Testis (tissue), 2 donors: ENCODE measurements at regions not wholly inside any gene's neighbourhood (a gene's known extent, or its start where the extent isn't known, plus 50 kb on each side); places are given as distances from the start of the nearest gene placed in this dataset.

Experiments used
- DNase-seq: peaks from one replicate; pipeline ENCODE4 v3.0.0-alpha.2; 2019
- H3K27ac ChIP-seq, 2 donors: fragments of 200-600 bp; sonication (generic); one replicate each; pipeline ENCODE4 v1.5.1; 2019
- H3K27me3 ChIP-seq: fragments of 200-600 bp; sonication (generic); one replicate; pipeline ENCODE4 v1.5.1; 2019
- H3K36me3 ChIP-seq: fragments of 200-600 bp; sonication (generic); one replicate; pipeline ENCODE4 v1.5.1; 2017; ENCODE audit warnings: low read depth; ENCODE audit errors: missing control alignments
- H3K4me1 ChIP-seq: fragments of 200-600 bp; sonication (generic); one replicate; pipeline ENCODE4 v1.5.1; 2019
- H3K4me3 ChIP-seq, 2 donors: fragments of 200-600 bp; sonication (generic); one replicate each; pipeline ENCODE4 v1.5.1; 2017 to 2019
- H3K9me3 ChIP-seq: fragments of 200-600 bp; sonication (generic); one replicate; pipeline ENCODE4 v1.5.1; 2017
- POLR2A ChIP-seq: fragments of 450-650 bp; IDR thresholded peaks from one replicate; pipeline ENCODE4 v1.6.1; 2017; ENCODE audit warnings: antibody characterized with exemption, mild to moderate bottlenecking, moderate library complexity
- WGBS, 2 donors: methylation state at CpG; one replicate each; pipeline ENCODE4 v1.1.5; 2018; 5-methylcytosine and 5-hydroxymethylcytosine counted together
- intact Hi-C: fragments of 100-400 bp; cut with DNase I; formaldehyde crosslinking; loops from one replicate; pipeline ENCODE4 v1.15.1; 2023; ENCODE audit warnings: low total_unique reads
- TF ChIP-seq, protein P1 (sequence below), 3 experiments: fragments of 450-650 bp in 2 of 3; fragments of 200-600 bp in 1 of 3; sonication (generic) in 1 of 3; IDR thresholded peaks; one replicate each; pipeline ENCODE4 v1.5.1; 2016 to 2019; ENCODE audit warnings: antibody characterized with exemption in 3 of 3, mild to moderate bottlenecking in 2 of 3, moderate library complexity in 1 of 3

DNA sequence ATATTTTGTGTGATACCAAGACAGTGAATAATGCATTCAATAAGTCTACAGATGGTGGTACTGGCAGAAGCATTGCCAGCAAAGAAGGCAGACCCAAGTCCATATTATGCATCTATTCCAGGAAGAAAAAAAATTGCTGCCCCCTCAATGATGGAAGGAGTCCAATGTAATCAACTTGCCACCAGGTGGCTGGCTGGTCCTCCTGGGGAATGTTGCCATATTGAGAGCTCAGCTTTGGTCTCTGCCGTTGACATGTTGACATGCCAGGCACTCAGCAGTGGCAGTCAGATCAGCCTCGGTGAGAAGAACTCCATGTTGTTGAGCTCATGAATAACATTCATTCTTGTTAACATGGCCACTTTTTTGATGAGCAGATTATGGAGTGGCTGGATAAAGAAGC lies 298.5 kb downstream of the IGSF11 start:
- no peak for TF ChIP-seq POLR2A
- TF ChIP-seq, protein P1, sequence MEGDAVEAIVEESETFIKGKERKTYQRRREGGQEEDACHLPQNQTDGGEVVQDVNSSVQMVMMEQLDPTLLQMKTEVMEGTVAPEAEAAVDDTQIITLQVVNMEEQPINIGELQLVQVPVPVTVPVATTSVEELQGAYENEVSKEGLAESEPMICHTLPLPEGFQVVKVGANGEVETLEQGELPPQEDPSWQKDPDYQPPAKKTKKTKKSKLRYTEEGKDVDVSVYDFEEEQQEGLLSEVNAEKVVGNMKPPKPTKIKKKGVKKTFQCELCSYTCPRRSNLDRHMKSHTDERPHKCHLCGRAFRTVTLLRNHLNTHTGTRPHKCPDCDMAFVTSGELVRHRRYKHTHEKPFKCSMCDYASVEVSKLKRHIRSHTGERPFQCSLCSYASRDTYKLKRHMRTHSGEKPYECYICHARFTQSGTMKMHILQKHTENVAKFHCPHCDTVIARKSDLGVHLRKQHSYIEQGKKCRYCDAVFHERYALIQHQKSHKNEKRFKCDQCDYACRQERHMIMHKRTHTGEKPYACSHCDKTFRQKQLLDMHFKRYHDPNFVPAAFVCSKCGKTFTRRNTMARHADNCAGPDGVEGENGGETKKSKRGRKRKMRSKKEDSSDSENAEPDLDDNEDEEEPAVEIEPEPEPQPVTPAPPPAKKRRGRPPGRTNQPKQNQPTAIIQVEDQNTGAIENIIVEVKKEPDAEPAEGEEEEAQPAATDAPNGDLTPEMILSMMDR (IDR thresholded peaks at IDR 0.05): no peak
- no peak overlapping the region for H3K4me3 ChIP-seq
- no peaks in the 10 kb centered on the region for H3K36me3 ChIP-seq
- H3K9me3 ChIP-seq: no peaks in the 10 kb centered on the region
- H3K4me1 ChIP-seq: no peaks in the 10 kb centered on the region
- no peaks in the 10 kb centered on the region for H3K27me3 ChIP-seq
- WGBS, 2 donors: 79 to 96% methylated on average over 2 of the region's 2 CpGs
- DNase-seq: no peak
- no peak overlapping the region for H3K27ac ChIP-seq
- intact Hi-C loops: no loop called here

DNA sequence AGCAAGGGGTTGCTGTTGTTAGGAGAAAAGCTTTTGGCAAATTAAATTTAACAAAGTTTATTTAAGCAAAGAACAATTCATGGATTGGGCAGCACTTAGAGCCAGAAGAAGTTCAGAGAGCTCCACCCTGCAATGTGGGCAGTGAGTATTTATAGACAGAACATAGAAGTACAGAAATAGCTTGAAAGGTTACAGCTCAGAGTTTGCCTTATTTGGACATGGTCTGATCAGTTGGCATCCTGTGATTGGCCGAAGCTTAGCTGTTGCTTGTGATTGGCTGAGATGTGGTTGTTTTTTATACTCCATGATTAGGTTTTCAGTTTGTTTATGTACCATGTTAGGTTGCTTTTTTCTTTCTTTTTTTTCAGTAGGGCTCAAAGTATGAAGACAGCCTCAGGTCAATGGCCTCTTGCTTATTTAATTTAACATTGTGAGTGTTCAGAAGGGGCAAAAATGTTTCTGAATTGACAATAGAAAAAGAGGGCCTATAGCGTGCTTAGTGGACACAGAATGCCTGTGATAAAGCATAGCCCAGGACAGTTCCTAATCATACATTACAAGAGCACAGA lies 293.8 kb downstream of the IGSF11 start:
- Histone ChIP-seq H3K9me3 (no peaks in the 10 kb centered on the region), H3K27me3 (no peaks in the 10 kb centered on the region), H3K4me3 (no peak overlapping the region), H3K36me3 (no peaks in the 10 kb centered on the region), H3K27ac (no peak overlapping the region), H3K4me1 (no peaks in the 10 kb centered on the region)
- TF ChIP-seq, protein P1 (IDR thresholded peaks at IDR 0.05): no peak
- no peak for TF ChIP-seq POLR2A
- DNase-seq: no peak
- WGBS, 2 donors: 92% methylated on average over 2 of the region's 2 CpGs
- intact Hi-C loops: no loop called here

DNA sequence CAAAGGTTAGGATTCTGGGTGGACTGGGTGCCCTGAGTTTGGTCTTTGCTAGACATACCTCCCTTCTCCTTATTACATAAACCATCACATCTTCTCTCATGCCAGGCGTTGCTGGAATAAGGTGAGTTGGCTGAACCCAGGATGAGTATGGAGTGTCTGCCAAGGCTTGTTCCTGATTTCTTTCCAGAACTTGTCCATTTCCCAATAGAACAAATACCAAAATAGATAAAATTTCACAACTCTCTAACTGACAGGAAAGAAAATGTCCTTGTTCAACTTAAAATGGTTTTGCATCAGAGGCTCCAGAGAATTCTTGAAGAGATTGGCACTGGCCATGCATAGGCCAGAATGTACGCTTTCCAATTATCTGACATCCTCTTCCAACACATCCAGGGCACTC lies 291.9 kb downstream of the IGSF11 start:
- no peak for DNase-seq
- H3K36me3 ChIP-seq: no peaks in the 10 kb centered on the region
- no peaks in the 10 kb centered on the region for H3K9me3 ChIP-seq
- no peaks in the 10 kb centered on the region for H3K27me3 ChIP-seq
- H3K4me1 ChIP-seq: no peaks in the 10 kb centered on the region
- no peak overlapping the region for H3K4me3 ChIP-seq
- no peak for TF ChIP-seq POLR2A
- TF ChIP-seq, protein P1 (IDR thresholded peaks at IDR 0.05): no peak
- 81 to 87% methylated on average over 2 of the region's 2 CpGs for WGBS, 2 donors
- H3K27ac ChIP-seq: no peak overlapping the region
- intact Hi-C loops: no loop called here

DNA sequence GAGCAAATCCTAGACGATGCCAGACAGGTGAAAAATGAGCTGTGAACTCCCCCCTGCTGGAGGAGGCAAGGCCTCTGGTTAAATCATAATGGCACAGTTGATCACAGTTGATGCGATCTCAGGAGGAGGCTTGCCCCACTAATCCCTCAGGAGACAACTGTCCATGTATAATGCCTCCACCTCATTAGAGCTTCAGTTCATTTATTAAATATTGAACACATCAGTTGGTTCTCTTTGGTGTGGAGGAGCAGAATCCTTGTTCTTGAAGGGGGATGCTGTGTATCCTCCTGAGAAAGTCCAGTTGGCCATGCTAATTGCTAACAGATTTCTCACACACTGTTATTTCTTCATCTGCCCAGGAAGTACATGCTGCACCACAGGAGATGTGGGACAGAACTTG lies 290.5 kb downstream of the IGSF11 start:
- WGBS, 2 donors: 78 to 92% methylated on average over 2 of the region's 2 CpGs
- H3K9me3 ChIP-seq: no peaks in the 10 kb centered on the region
- TF ChIP-seq POLR2A: no peak
- TF ChIP-seq, protein P1 (IDR thresholded peaks at IDR 0.05): no peak
- no peaks in the 10 kb centered on the region for H3K36me3 ChIP-seq
- H3K4me1 ChIP-seq: no peaks in the 10 kb centered on the region
- no peak for DNase-seq
- intact Hi-C loops: no loop called here
- H3K4me3 ChIP-seq: no peak overlapping the region
- no peak overlapping the region for H3K27ac ChIP-seq
- H3K27me3 ChIP-seq: no peaks in the 10 kb centered on the region
